Type B pancreatic cell (in vitro differentiated cells): ENCODE measurements at regions not wholly inside any gene's neighbourhood (a gene's known extent, or its start where the extent isn't known, plus 50 kb on each side); places are given as distances from the start of the nearest gene placed in this dataset.
A peak's percentile ranks its signal among the peaks of the same experiment; 100 is the strongest.

Experiments
- DNase-seq: peaks from one replicate; pipeline ENCODE4 v3.0.0; 2021; ENCODE audit warnings: mixed read lengths; ENCODE audit not compliant: unreplicated experiment; ENCODE audit errors: extremely low spot score
- H3K27ac Mint-ChIP-seq: 2 replicates; pipeline ENCODE4 v1.8.0; 2021; ENCODE audit warnings: mild to moderate bottlenecking, mixed read lengths
- H3K27me3 Mint-ChIP-seq: 2 replicates; pipeline ENCODE4 v1.8.0; 2021; ENCODE audit warnings: mixed read lengths
- H3K36me3 Mint-ChIP-seq: 2 replicates; pipeline ENCODE4 v1.8.0; 2021; ENCODE audit warnings: mixed read lengths
- H3K4me1 Mint-ChIP-seq: one replicate; pipeline ENCODE4 v1.8.0; 2021; ENCODE audit warnings: mixed read lengths; ENCODE audit not compliant: unreplicated experiment
- H3K4me3 Mint-ChIP-seq: 2 replicates; pipeline ENCODE4 v1.8.0; 2021; ENCODE audit warnings: mild to moderate bottlenecking, mixed read lengths
- H3K9me3 Mint-ChIP-seq: 2 replicates; pipeline ENCODE4 v1.8.0; 2021; ENCODE audit warnings: mixed read lengths
- CTCF ChIP-seq: fragments of 200-600 bp; sonication (generic); conservative IDR thresholded peaks from 2 replicates; pipeline ENCODE4 v1.5.0; 2021; ENCODE audit warnings: antibody characterized with exemption, mild to moderate bottlenecking

- Mint-ChIP-seq H3K4me1 (peaks cover 37% of the 10 kb centered on the region), H3K4me3 (peak overlapping the region; percentile 13), H3K27me3 (peaks cover 7% of the 10 kb centered on the region), H3K9me3 (no peaks in the 10 kb centered on the region), H3K27ac (no peak overlapping the region), H3K36me3 (no peaks in the 10 kb centered on the region)
- no peak for DNase-seq
- no peak for TF ChIP-seq CTCF
These were observed 78.1 kb downstream of the FZD1 start for GRCh38 chr7:91342346-91342745.

GRCh38 chr7:91343420-91343960 lies 79.3 kb downstream of the FZD1 start:
- no peak overlapping the region for H3K27ac Mint-ChIP-seq
- H3K4me1 Mint-ChIP-seq: peaks cover 46% of the 10 kb centered on the region
- no peak for DNase-seq
- peaks cover 11% of the 10 kb centered on the region for H3K27me3 Mint-ChIP-seq
- no peak for TF ChIP-seq CTCF
- H3K4me3 Mint-ChIP-seq: no peak overlapping the region
- H3K36me3 Mint-ChIP-seq: no peaks in the 10 kb centered on the region
- no peaks in the 10 kb centered on the region for H3K9me3 Mint-ChIP-seq

- H3K27ac Mint-ChIP-seq: no peak overlapping the region
- no peak overlapping the region for H3K4me3 Mint-ChIP-seq
- H3K9me3 Mint-ChIP-seq: no peaks in the 10 kb centered on the region
- no peak for TF ChIP-seq CTCF
- no peaks in the 10 kb centered on the region for H3K36me3 Mint-ChIP-seq
- H3K4me1 Mint-ChIP-seq: peaks cover 47% of the 10 kb centered on the region
- DNase-seq: no peak
- peaks cover 11% of the 10 kb centered on the region for H3K27me3 Mint-ChIP-seq
These were observed 79.9 kb downstream of the FZD1 start for GRCh38 chr7:91343996-91344629.

- no peak for TF ChIP-seq CTCF
- Mint-ChIP-seq H3K9me3 (no peaks in the 10 kb centered on the region), H3K36me3 (no peaks in the 10 kb centered on the region), H3K4me1 (peaks cover 54% of the 10 kb centered on the region), H3K27ac (no peak overlapping the region), H3K27me3 (peaks cover 11% of the 10 kb centered on the region), H3K4me3 (no peak overlapping the region)
- DNase-seq: no peak
These were observed 80.7 kb downstream of the FZD1 start for GRCh38 chr7:91344911-91345310.

- no peak for DNase-seq
- H3K36me3 Mint-ChIP-seq: no peaks in the 10 kb centered on the region
- H3K4me3 Mint-ChIP-seq: no peak overlapping the region
- peaks cover 54% of the 10 kb centered on the region for H3K4me1 Mint-ChIP-seq
- no peak for TF ChIP-seq CTCF
- no peaks in the 10 kb centered on the region for H3K9me3 Mint-ChIP-seq
- no peak overlapping the region for H3K27ac Mint-ChIP-seq
- peaks cover 11% of the 10 kb centered on the region for H3K27me3 Mint-ChIP-seq
These were observed 81.2 kb downstream of the FZD1 start for GRCh38 chr7:91345449-91345848.

GRCh38 chr7:91346426-91346825 lies 82.2 kb downstream of the FZD1 start:
- Mint-ChIP-seq H3K4me3 (no peak overlapping the region), H3K27me3 (peaks cover 7% of the 10 kb centered on the region), H3K36me3 (no peaks in the 10 kb centered on the region), H3K9me3 (no peaks in the 10 kb centered on the region), H3K4me1 (peaks cover 54% of the 10 kb centered on the region), H3K27ac (no peak overlapping the region)
- no peak for DNase-seq
- no peak for TF ChIP-seq CTCF
